CD8-positive, alpha-beta memory T cell (primary cell): ENCODE measurements at regions not wholly inside any gene's neighbourhood (a gene's known extent, or its start where the extent isn't known, plus 50 kb on each side); places are given as distances from the start of the nearest gene placed in this dataset.

Experiments used
- CTCF ChIA-PET: fragments of 350-600 bp; sonication (Branson Sonifier 250); formaldehyde crosslinking; loops from one replicate; lab custom pipeline; 2021; ENCODE audit warnings: antibody characterized with exemption; lab: Charles Lee
- POLR2A ChIA-PET: fragments of 350-600 bp; sonication (Branson Sonifier 250); formaldehyde crosslinking; loops from one replicate; lab custom pipeline; 2021; ENCODE audit warnings: antibody characterized with exemption; lab: Charles Lee
- DNase-seq, 5 donors: peaks; one replicate each; pipeline versions ENCODE4 v3.0.0 to v3.0.0-alpha.2; 2020 to 2022; ENCODE audit warnings: mixed read lengths in 1 of 5
- H3K27ac ChIP-seq: one replicate; pipeline ENCODE4 v1.7.0; 2013; ENCODE audit warnings: low read depth, mild to moderate bottlenecking, low read length, moderate library complexity
- H3K27me3 ChIP-seq: 2 replicates; pipeline ENCODE4 v1.7.0; 2013; ENCODE audit warnings: low read length, mild to moderate bottlenecking; ENCODE audit not compliant: insufficient read depth, poor library complexity, severe bottlenecking
- H3K36me3 ChIP-seq: 2 replicates; pipeline ENCODE4 v1.7.0; 2013; ENCODE audit warnings: mild to moderate bottlenecking, low read length, moderate library complexity; ENCODE audit not compliant: insufficient read depth
- H3K4me1 ChIP-seq: 2 replicates; pipeline ENCODE4 v1.7.0; 2013; ENCODE audit warnings: mild to moderate bottlenecking, low read length, moderate library complexity; ENCODE audit not compliant: insufficient read depth
- H3K4me3 ChIP-seq: 2 replicates; pipeline ENCODE4 v1.7.0; 2013; ENCODE audit warnings: mild to moderate bottlenecking, low read length
- H3K9me3 ChIP-seq: 2 replicates; pipeline ENCODE4 v1.7.0; 2013; ENCODE audit warnings: mild to moderate bottlenecking, low read length
- H3K27ac Mint-ChIP-seq, 8 donors: one replicate each; pipeline ENCODE4 v1.8.0; 2020 to 2021; ENCODE audit warnings: mixed read lengths in 8 of 8, mild to moderate bottlenecking in 6 of 8, inconsistent platforms in 3 of 8, moderate library complexity in 3 of 8
- H3K27me3 Mint-ChIP-seq, 2 donors: one replicate each; pipeline ENCODE4 v1.8.0; 2020 to 2021; ENCODE audit warnings: mixed read lengths in 2 of 2, mild to moderate bottlenecking in 1 of 2, moderate library complexity in 1 of 2
- H3K36me3 Mint-ChIP-seq, 3 donors: one replicate each; pipeline ENCODE4 v1.8.0; 2020 to 2021; ENCODE audit warnings: mixed read lengths in 3 of 3, inconsistent platforms in 1 of 3, mild to moderate bottlenecking in 1 of 3
- H3K4me1 Mint-ChIP-seq, 3 donors: one replicate each; pipeline ENCODE4 v1.8.0; 2020 to 2021; ENCODE audit warnings: mixed read lengths in 3 of 3, inconsistent platforms in 1 of 3, mild to moderate bottlenecking in 1 of 3
- H3K4me3 Mint-ChIP-seq, 7 donors: one replicate each; pipeline ENCODE4 v1.8.0; 2020 to 2021; ENCODE audit warnings: mixed read lengths in 7 of 7, mild to moderate bottlenecking in 6 of 7, moderate library complexity in 4 of 7, inconsistent platforms in 2 of 7
- H3K9me3 Mint-ChIP-seq, 5 donors: one replicate each; pipeline ENCODE4 v1.8.0; 2020 to 2022; ENCODE audit warnings: mixed read lengths in 5 of 5, mild to moderate bottlenecking in 3 of 5, moderate library complexity in 2 of 5, inconsistent platforms in 1 of 5

GRCh38 chr1:82843876-82844275, 1043.1 kb downstream of the ADGRL2 start:
- Histone ChIP-seq H3K36me3 (no peaks in the 10 kb centered on the region), H3K27me3 (no peaks in the 10 kb centered on the region), H3K4me3 (no peak overlapping the region), H3K27ac (no peak overlapping the region), H3K4me1 (no peaks in the 10 kb centered on the region), H3K9me3 (no peaks in the 10 kb centered on the region)
- Mint-ChIP-seq H3K4me3 (no peak overlapping the region), H3K27ac (no peak overlapping the region), H3K9me3 (peaks cover 2 to 11% (median 5%) of the 10 kb centered on the region in 5 donors), H3K27me3 (no peaks in the 10 kb centered on the region), H3K36me3 (no peaks in the 10 kb centered on the region), H3K4me1 (no peaks in the 10 kb centered on the region)
- POLR2A ChIA-PET: no interaction called here
- no peak for DNase-seq
- CTCF ChIA-PET: no interaction called here

GRCh38 chr1:82840192-82840591, 1039.5 kb downstream of the ADGRL2 start:
- H3K4me1 Mint-ChIP-seq: no peaks in the 10 kb centered on the region
- H3K27me3 Mint-ChIP-seq: no peaks in the 10 kb centered on the region
- H3K9me3 Mint-ChIP-seq: peaks cover 2 to 9% (median 5%) of the 10 kb centered on the region in 5 donors

GRCh38 chr1:82837766-82838465, 1037.2 kb downstream of the ADGRL2 start:
- Mint-ChIP-seq H3K9me3 (peaks cover 0 to 10% (median 2%) of the 10 kb centered on the region in 5 donors), H3K27ac (no peak overlapping the region), H3K4me1 (no peaks in the 10 kb centered on the region), H3K27me3 (no peaks in the 10 kb centered on the region), H3K36me3 (no peaks in the 10 kb centered on the region), H3K4me3 (no peak overlapping the region)
- Histone ChIP-seq H3K27ac (no peak overlapping the region), H3K4me1 (no peaks in the 10 kb centered on the region), H3K36me3 (no peaks in the 10 kb centered on the region), H3K27me3 (no peaks in the 10 kb centered on the region), H3K4me3 (no peak overlapping the region), H3K9me3 (no peaks in the 10 kb centered on the region)
- no peak for DNase-seq
- ChIA-PET POLR2A (no interaction called here), CTCF (no interaction called here)

More at GRCh38 chr1:82840192-82840591, 1039.5 kb downstream of the ADGRL2 start:
- CTCF ChIA-PET: no interaction called here
- no peak for DNase-seq
- no peaks in the 10 kb centered on the region for H3K27me3 ChIP-seq
- H3K4me3 ChIP-seq: no peak overlapping the region
- no peaks in the 10 kb centered on the region for H3K4me1 ChIP-seq
- POLR2A ChIA-PET: no interaction called here
- H3K36me3 ChIP-seq: no peaks in the 10 kb centered on the region
- H3K27ac Mint-ChIP-seq: no peak overlapping the region
- H3K27ac ChIP-seq: no peak overlapping the region
- no peak overlapping the region for H3K4me3 Mint-ChIP-seq
- H3K36me3 Mint-ChIP-seq: no peaks in the 10 kb centered on the region
- H3K9me3 ChIP-seq: no peaks in the 10 kb centered on the region

GRCh38 chr1:82836973-82837680, 1036.4 kb downstream of the ADGRL2 start:
- Histone ChIP-seq H3K27ac (no peak overlapping the region), H3K36me3 (no peaks in the 10 kb centered on the region), H3K9me3 (no peaks in the 10 kb centered on the region), H3K4me3 (no peak overlapping the region), H3K4me1 (no peaks in the 10 kb centered on the region), H3K27me3 (no peaks in the 10 kb centered on the region)
- DNase-seq: no peak
- H3K9me3 Mint-ChIP-seq: peaks cover 0 to 10% (median 2%) of the 10 kb centered on the region in 5 donors
- H3K36me3 Mint-ChIP-seq: no peaks in the 10 kb centered on the region
- no peaks in the 10 kb centered on the region for H3K4me1 Mint-ChIP-seq
- H3K27ac Mint-ChIP-seq: no peak overlapping the region
- CTCF ChIA-PET: no interaction called here
- no peak overlapping the region for H3K4me3 Mint-ChIP-seq
- H3K27me3 Mint-ChIP-seq: no peaks in the 10 kb centered on the region
- POLR2A ChIA-PET: no interaction called here

- H3K36me3 ChIP-seq: no peaks in the 10 kb centered on the region
- Mint-ChIP-seq H3K36me3 (no peaks in the 10 kb centered on the region), H3K4me3 (no peak overlapping the region), H3K27me3 (no peaks in the 10 kb centered on the region), H3K27ac (no peak overlapping the region), H3K9me3 (peaks cover 0 to 10% (median 2%) of the 10 kb centered on the region in 5 donors), H3K4me1 (no peaks in the 10 kb centered on the region)
- POLR2A ChIA-PET: no interaction called here
- DNase-seq: no peak
- no peak overlapping the region for H3K4me3 ChIP-seq
- no peaks in the 10 kb centered on the region for H3K4me1 ChIP-seq
- H3K27me3 ChIP-seq: no peaks in the 10 kb centered on the region
- no peak overlapping the region for H3K27ac ChIP-seq
- CTCF ChIA-PET: no interaction called here
- H3K9me3 ChIP-seq: no peaks in the 10 kb centered on the region
Measured at GRCh38 chr1:82836213-82836972, 1035.7 kb downstream of the ADGRL2 start.

GRCh38 chr1:82830690-82831380, 1030.1 kb downstream of the ADGRL2 start:
- H3K9me3 ChIP-seq: no peaks in the 10 kb centered on the region
- Mint-ChIP-seq H3K36me3 (no peaks in the 10 kb centered on the region), H3K4me3 (no peak overlapping the region), H3K9me3 (peaks cover 0 to 10% (median 0%) of the 10 kb centered on the region in 5 donors), H3K27ac (no peak overlapping the region), H3K4me1 (no peaks in the 10 kb centered on the region), H3K27me3 (no peaks in the 10 kb centered on the region)
- H3K4me1 ChIP-seq: no peaks in the 10 kb centered on the region
- ChIA-PET CTCF (no interaction called here), POLR2A (no interaction called here)
- no peak for DNase-seq
- H3K36me3 ChIP-seq: no peaks in the 10 kb centered on the region
- H3K4me3 ChIP-seq: no peak overlapping the region
- H3K27ac ChIP-seq: no peak overlapping the region
- H3K27me3 ChIP-seq: no peaks in the 10 kb centered on the region

GRCh38 chr1:82829527-82829926, 1028.8 kb downstream of the ADGRL2 start:
- Mint-ChIP-seq H3K9me3 (peaks cover 0 to 3% (median 0%) of the 10 kb centered on the region in 5 donors), H3K27ac (no peak overlapping the region), H3K27me3 (no peaks in the 10 kb centered on the region), H3K36me3 (no peaks in the 10 kb centered on the region), H3K4me1 (no peaks in the 10 kb centered on the region), H3K4me3 (no peak overlapping the region)
- Histone ChIP-seq H3K9me3 (no peaks in the 10 kb centered on the region), H3K36me3 (no peaks in the 10 kb centered on the region), H3K27ac (no peak overlapping the region), H3K4me3 (no peak overlapping the region), H3K4me1 (no peaks in the 10 kb centered on the region), H3K27me3 (no peaks in the 10 kb centered on the region)
- ChIA-PET POLR2A (no interaction called here), CTCF (no interaction called here)
- no peak for DNase-seq
